ENCODE measurements at regions not wholly inside any gene's neighbourhood (a gene's known extent, or its start where the extent isn't known, plus 50 kb on each side); places are given as distances from the start of the nearest gene placed in this dataset.

DNA sequence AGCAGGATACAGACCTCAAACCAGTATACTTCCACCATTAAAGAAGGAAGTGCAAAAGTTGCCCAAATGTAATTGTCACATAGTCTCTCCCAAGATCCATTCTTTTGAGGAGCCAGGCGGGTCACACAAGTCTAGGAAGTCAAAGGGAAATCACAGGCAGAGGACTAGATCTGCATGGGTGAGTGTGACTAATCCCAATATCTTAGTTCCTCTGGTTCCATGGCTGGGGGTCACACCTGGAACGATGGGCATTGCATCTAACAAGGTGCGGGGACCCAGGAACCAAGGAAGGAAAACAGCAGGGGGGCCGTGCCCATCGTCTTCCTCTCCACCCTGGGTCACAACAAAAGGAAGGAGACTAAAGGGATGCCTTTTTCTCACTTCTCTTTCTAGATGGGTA is 1138.8 kb downstream of the XPNPEP1 start:
- Histone ChIP-seq H3K9me2 (replicated peaks; ENCODE audit: insufficient read depth) (no peaks in the 10 kb centered on the region), H3K4me3 (no peak overlapping the region), H3K4me2 (no peak overlapping the region), H3K79me2 (no peaks in the 10 kb centered on the region), H3K36me3 (replicated peaks; ENCODE audit: insufficient read depth, low read depth) (no peaks in the 10 kb centered on the region), H3K27me3 (no peaks in the 10 kb centered on the region), H3K4me1 (ENCODE audit: insufficient read depth) (no peaks in the 10 kb centered on the region), H3K27ac (no peak overlapping the region), H3K9me3 (ENCODE audit: low read depth) (no peaks in the 10 kb centered on the region), H2AFZ (no peak overlapping the region), H4K20me1 (ENCODE audit: insufficient read depth, poor library complexity, severe bottlenecking) (no peaks in the 10 kb centered on the region)
- WGBS (ENCODE audit: low lambda C conversion rate, missing lambda C conversion rate), result 90% methylated on average over 5 of the region's 5 CpGs
- no peak for TF ChIP-seq EZH2phosphoT487 (IDR thresholded peaks at IDR 0.05; ENCODE audit: low read depth, severe bottlenecking, unreplicated experiment)
- DNase-seq (ENCODE audit: low spot score), result no peak

DNA sequence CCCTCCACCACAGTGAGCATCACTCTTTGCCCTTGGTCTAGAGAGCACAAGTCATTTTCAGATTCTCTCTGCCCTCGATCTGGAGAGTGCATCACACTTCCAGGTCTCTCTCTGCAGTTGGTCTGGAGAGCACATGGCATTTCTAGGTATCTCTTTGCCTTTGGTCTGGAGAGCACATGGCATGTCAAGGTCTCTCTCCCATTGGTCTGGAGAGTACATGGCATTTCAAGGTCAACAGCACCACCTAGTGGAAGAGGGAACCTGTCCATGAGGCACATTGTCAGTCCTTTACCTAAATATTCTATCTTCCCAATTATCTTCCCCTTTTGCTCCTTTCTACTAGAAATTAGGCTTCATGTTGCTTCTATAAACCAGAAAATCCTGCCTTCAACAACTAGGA is 1139.4 kb downstream of the XPNPEP1 start:
- no peak for TF ChIP-seq EZH2 (IDR thresholded peaks at IDR 0.05; ENCODE audit: borderline replicate concordance)
- TF ChIP-seq, protein P1, sequence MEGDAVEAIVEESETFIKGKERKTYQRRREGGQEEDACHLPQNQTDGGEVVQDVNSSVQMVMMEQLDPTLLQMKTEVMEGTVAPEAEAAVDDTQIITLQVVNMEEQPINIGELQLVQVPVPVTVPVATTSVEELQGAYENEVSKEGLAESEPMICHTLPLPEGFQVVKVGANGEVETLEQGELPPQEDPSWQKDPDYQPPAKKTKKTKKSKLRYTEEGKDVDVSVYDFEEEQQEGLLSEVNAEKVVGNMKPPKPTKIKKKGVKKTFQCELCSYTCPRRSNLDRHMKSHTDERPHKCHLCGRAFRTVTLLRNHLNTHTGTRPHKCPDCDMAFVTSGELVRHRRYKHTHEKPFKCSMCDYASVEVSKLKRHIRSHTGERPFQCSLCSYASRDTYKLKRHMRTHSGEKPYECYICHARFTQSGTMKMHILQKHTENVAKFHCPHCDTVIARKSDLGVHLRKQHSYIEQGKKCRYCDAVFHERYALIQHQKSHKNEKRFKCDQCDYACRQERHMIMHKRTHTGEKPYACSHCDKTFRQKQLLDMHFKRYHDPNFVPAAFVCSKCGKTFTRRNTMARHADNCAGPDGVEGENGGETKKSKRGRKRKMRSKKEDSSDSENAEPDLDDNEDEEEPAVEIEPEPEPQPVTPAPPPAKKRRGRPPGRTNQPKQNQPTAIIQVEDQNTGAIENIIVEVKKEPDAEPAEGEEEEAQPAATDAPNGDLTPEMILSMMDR (IDR thresholded peaks at IDR 0.05; ENCODE audit: poor library complexity), result peak; percentile 40
- no peak overlapping the region for H3K4me2 ChIP-seq
- 89% methylated on average over 1 of the region's 1 CpG for WGBS (ENCODE audit: low lambda C conversion rate, missing lambda C conversion rate)
- H3K36me3 ChIP-seq (replicated peaks; ENCODE audit: insufficient read depth, low read depth), result no peaks in the 10 kb centered on the region
- H3K27me3 ChIP-seq, result no peaks in the 10 kb centered on the region
- DNase-seq (ENCODE audit: low spot score), result peak; percentile 58
- H3K79me2 ChIP-seq, result no peaks in the 10 kb centered on the region
- H3K4me1 ChIP-seq (ENCODE audit: insufficient read depth), result no peaks in the 10 kb centered on the region
- no peak overlapping the region for H3K4me3 ChIP-seq
- H2AFZ ChIP-seq, result no peak overlapping the region
- H3K27ac ChIP-seq, result no peak overlapping the region
- no peaks in the 10 kb centered on the region for H3K9me2 ChIP-seq (replicated peaks; ENCODE audit: insufficient read depth)
- no peaks in the 10 kb centered on the region for H3K9me3 ChIP-seq (ENCODE audit: low read depth)
- H4K20me1 ChIP-seq (ENCODE audit: insufficient read depth, poor library complexity, severe bottlenecking), result no peaks in the 10 kb centered on the region

DNA sequence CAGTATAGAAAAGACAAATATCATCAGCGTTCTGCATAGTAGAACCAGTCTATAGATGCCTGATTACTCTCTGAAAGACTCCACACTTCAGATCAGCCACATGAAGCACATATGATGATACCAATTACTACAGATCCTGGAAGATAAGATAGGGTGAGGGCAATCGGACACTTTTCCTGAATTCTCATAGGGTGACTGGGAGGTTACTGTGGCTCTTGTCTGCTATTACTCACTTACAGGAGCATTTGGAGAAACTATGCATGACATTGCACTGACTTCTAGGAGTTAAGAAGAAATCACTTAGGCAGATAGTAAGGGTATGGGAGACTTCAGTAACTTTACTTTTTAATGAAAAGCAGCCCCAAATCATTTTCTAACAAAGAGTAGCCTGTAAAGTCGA is 1140.9 kb downstream of the XPNPEP1 start:
- no peak overlapping the region for H3K4me2 ChIP-seq
- no peak for TF ChIP-seq EZH2phosphoT487 (IDR thresholded peaks at IDR 0.05; ENCODE audit: low read depth, severe bottlenecking, unreplicated experiment)
- TF ChIP-seq EZH2 (IDR thresholded peaks at IDR 0.05; ENCODE audit: borderline replicate concordance), result no peak
- TF ChIP-seq, protein P1 (IDR thresholded peaks at IDR 0.05; ENCODE audit: poor library complexity), result no peak
- DNase-seq (ENCODE audit: low spot score), result no peak
- H4K20me1 ChIP-seq (ENCODE audit: insufficient read depth, poor library complexity, severe bottlenecking), result no peaks in the 10 kb centered on the region
- 63% methylated on average over 3 of the region's 3 CpGs for WGBS (ENCODE audit: low lambda C conversion rate, missing lambda C conversion rate)
- H3K36me3 ChIP-seq (replicated peaks; ENCODE audit: insufficient read depth, low read depth), result no peaks in the 10 kb centered on the region
- no peak overlapping the region for H3K4me3 ChIP-seq
- no peaks in the 10 kb centered on the region for H3K27me3 ChIP-seq
- no peak overlapping the region for H2AFZ ChIP-seq
- no peaks in the 10 kb centered on the region for H3K9me3 ChIP-seq (ENCODE audit: low read depth)
- H3K4me1 ChIP-seq (ENCODE audit: insufficient read depth), result no peaks in the 10 kb centered on the region
- no peaks in the 10 kb centered on the region for H3K9me2 ChIP-seq (replicated peaks; ENCODE audit: insufficient read depth)
- no peaks in the 10 kb centered on the region for H3K79me2 ChIP-seq
- no peak overlapping the region for H3K27ac ChIP-seq

DNA sequence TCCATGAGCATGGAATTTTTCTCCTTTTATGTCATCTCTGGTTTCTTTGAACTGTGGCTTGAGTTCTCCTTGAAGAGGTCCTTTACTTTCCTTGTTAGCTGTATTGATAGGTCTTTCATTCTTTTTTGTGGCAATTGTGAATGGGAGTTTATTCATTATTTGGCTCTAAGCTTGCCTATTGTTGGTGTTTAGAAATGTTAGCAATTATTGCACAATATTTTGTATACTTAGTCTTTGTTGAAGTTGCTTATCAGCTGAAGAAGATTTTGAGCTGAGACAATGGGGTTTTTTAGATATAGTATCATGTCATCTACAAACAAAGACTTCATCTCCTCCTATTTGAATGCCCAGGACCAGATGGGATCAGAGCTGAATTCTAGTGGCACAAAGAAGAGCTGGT is 1143.8 kb downstream of the XPNPEP1 start:
- Histone ChIP-seq H3K9me2 (replicated peaks; ENCODE audit: insufficient read depth) (no peaks in the 10 kb centered on the region), H3K36me3 (replicated peaks; ENCODE audit: insufficient read depth, low read depth) (no peaks in the 10 kb centered on the region), H3K27ac (no peak overlapping the region), H3K79me2 (no peaks in the 10 kb centered on the region), H2AFZ (no peak overlapping the region), H3K4me2 (no peak overlapping the region), H3K4me1 (ENCODE audit: insufficient read depth) (no peaks in the 10 kb centered on the region), H4K20me1 (ENCODE audit: insufficient read depth, poor library complexity, severe bottlenecking) (no peaks in the 10 kb centered on the region), H3K9me3 (ENCODE audit: low read depth) (no peaks in the 10 kb centered on the region), H3K4me3 (no peak overlapping the region), H3K27me3 (no peaks in the 10 kb centered on the region)
- TF ChIP-seq, protein P1 (IDR thresholded peaks at IDR 0.05; ENCODE audit: poor library complexity), result no peak
- DNase-seq (ENCODE audit: low spot score), result no peak
